ENCODE measurements at regions not wholly inside any gene's neighbourhood (a gene's known extent, or its start where the extent isn't known, plus 50 kb on each side); places are given as distances from the start of the nearest gene placed in this dataset.
"Not testable (repeated sequence)": the region's sequence is repeated elsewhere in the genome, so short reads cannot be mapped to it uniquely, and the experiment has no call there.

- DNase-seq (ENCODE audit: insufficient read length, low spot score) (no peak), FAIRE-seq (no peak)
- TF ChIP-seq POLR2AphosphoS5 (IDR thresholded peaks at IDR 0.05; ENCODE audit: low read depth, low read length) (no peak), POLR2A (IDR thresholded peaks at IDR 0.05; ENCODE audit: low read depth, low read length) (no peak), POU2F2 (IDR thresholded peaks at IDR 0.05; ENCODE audit: low read depth, low read length) (no peak), SPI1 (IDR thresholded peaks at IDR 0.05; ENCODE audit: low read depth, low read length) (no peak), TAF1 (IDR thresholded peaks at IDR 0.05; ENCODE audit: low read depth, low read length) (no peak), PAX5 (IDR thresholded peaks at IDR 0.05; ENCODE audit: insufficient read depth, low read length, severe bottlenecking) (no peak)
Measured at GRCh38 chr1:195714248-195714647, 894.0 kb downstream of the KCNT2 start.

- no peak for FAIRE-seq
Measured at GRCh38 chr1:195709821-195710220, 898.4 kb downstream of the KCNT2 start.

DNA sequence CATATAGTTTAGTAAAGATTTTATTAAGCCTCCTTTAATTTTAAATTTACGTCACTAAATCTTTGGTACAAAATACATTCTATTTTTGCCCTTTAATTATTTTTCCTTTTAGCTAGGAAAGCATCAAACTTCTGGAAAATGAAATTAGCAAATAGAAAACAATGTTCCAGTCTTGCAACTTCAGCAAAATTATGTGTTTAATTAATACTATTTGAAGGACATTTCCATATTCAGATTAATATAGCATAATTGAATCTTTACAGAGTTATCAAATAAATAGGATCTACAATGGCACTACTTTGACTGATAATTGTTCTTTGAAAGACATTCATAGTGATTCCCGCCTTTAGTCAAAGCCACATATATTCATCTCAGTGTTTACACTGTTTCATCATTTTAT is 904.2 kb downstream of the KCNT2 start:
- TF ChIP-seq SPI1 (IDR thresholded peaks at IDR 0.05; ENCODE audit: low read depth, low read length) (no peak), POLR2A (IDR thresholded peaks at IDR 0.05; ENCODE audit: low read depth, low read length) (no peak), POLR2AphosphoS5 (IDR thresholded peaks at IDR 0.05; ENCODE audit: low read depth, low read length) (no peak), PAX5 (IDR thresholded peaks at IDR 0.05; ENCODE audit: insufficient read depth, low read length, severe bottlenecking) (no peak), TAF1 (IDR thresholded peaks at IDR 0.05; ENCODE audit: low read depth, low read length) (no peak), POU2F2 (IDR thresholded peaks at IDR 0.05; ENCODE audit: low read depth, low read length) (no peak)
- FAIRE-seq (no peak), DNase-seq (ENCODE audit: insufficient read length, low spot score) (no peak)

More at GRCh38 chr1:195709821-195710220, 898.4 kb downstream of the KCNT2 start:
- TF ChIP-seq TAF1 (IDR thresholded peaks at IDR 0.05; ENCODE audit: low read depth, low read length) (no peak), POLR2AphosphoS5 (IDR thresholded peaks at IDR 0.05; ENCODE audit: low read depth, low read length) (no peak), POU2F2 (IDR thresholded peaks at IDR 0.05; ENCODE audit: low read depth, low read length) (no peak), PAX5 (IDR thresholded peaks at IDR 0.05; ENCODE audit: insufficient read depth, low read length, severe bottlenecking) (no peak), SPI1 (IDR thresholded peaks at IDR 0.05; ENCODE audit: low read depth, low read length) (no peak), POLR2A (IDR thresholded peaks at IDR 0.05; ENCODE audit: low read depth, low read length) (no peak)
- DNase-seq (ENCODE audit: insufficient read length, low spot score), result no peak

- TF ChIP-seq POLR2A (IDR thresholded peaks at IDR 0.05; ENCODE audit: low read depth, low read length) (no peak), TAF1 (IDR thresholded peaks at IDR 0.05; ENCODE audit: low read depth, low read length) (no peak), PAX5 (IDR thresholded peaks at IDR 0.05; ENCODE audit: insufficient read depth, low read length, severe bottlenecking) (no peak), SPI1 (IDR thresholded peaks at IDR 0.05; ENCODE audit: low read depth, low read length) (no peak), POLR2AphosphoS5 (IDR thresholded peaks at IDR 0.05; ENCODE audit: low read depth, low read length) (no peak), POU2F2 (IDR thresholded peaks at IDR 0.05; ENCODE audit: low read depth, low read length) (no peak)
- DNase-seq (ENCODE audit: insufficient read length, low spot score) (no peak), FAIRE-seq (no peak)
Measured at GRCh38 chr1:195701149-195701548, 907.1 kb downstream of the KCNT2 start.

- DNase-seq (ENCODE audit: insufficient read length, low spot score) (no peak), FAIRE-seq (no peak)
- no peak for TF ChIP-seq POLR2AphosphoS5 (IDR thresholded peaks at IDR 0.05; ENCODE audit: low read depth, low read length)
- no peak for TF ChIP-seq TAF1 (IDR thresholded peaks at IDR 0.05; ENCODE audit: low read depth, low read length)
- no peak for TF ChIP-seq POLR2A (IDR thresholded peaks at IDR 0.05; ENCODE audit: low read depth, low read length)
- TF ChIP-seq SPI1 (IDR thresholded peaks at IDR 0.05; ENCODE audit: low read depth, low read length), result no peak
Measured at GRCh38 chr1:195697130-195697529, 911.1 kb downstream of the KCNT2 start.

DNA sequence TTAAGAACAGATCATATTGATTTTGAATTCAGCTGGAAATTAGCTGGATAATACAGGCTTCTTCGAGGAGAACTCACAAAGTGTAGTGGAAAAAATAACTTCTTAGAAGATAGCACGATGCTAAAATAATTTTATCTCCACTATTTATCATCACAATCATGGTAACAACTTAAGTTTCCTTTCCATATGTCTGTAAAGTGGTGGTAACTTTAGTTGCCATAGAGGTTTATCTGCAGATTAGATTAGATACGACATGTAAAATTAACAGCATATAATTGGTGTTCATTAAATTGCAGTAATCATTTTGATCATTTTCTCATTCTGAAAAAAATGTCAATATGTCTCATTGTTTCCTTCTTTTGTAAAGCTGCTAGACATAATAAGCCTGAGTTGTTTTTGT is 921.5 kb downstream of the KCNT2 start:
- TF ChIP-seq PAX5 (IDR thresholded peaks at IDR 0.05; ENCODE audit: insufficient read depth, low read length, severe bottlenecking) (no peak), POU2F2 (IDR thresholded peaks at IDR 0.05; ENCODE audit: low read depth, low read length) (no peak), POLR2AphosphoS5 (IDR thresholded peaks at IDR 0.05; ENCODE audit: low read depth, low read length) (no peak), TAF1 (IDR thresholded peaks at IDR 0.05; ENCODE audit: low read depth, low read length) (no peak), SPI1 (IDR thresholded peaks at IDR 0.05; ENCODE audit: low read depth, low read length) (no peak), POLR2A (IDR thresholded peaks at IDR 0.05; ENCODE audit: low read depth, low read length) (no peak)
- FAIRE-seq, result no peak
- DNase-seq (ENCODE audit: insufficient read length, low spot score), result no peak

- FAIRE-seq (no peak), DNase-seq (ENCODE audit: insufficient read length, low spot score) (no peak)
- TF ChIP-seq POU2F2 (IDR thresholded peaks at IDR 0.05; ENCODE audit: low read depth, low read length) (no peak), POLR2A (IDR thresholded peaks at IDR 0.05; ENCODE audit: low read depth, low read length) (no peak), POLR2AphosphoS5 (IDR thresholded peaks at IDR 0.05; ENCODE audit: low read depth, low read length) (no peak), TAF1 (IDR thresholded peaks at IDR 0.05; ENCODE audit: low read depth, low read length) (no peak), PAX5 (IDR thresholded peaks at IDR 0.05; ENCODE audit: insufficient read depth, low read length, severe bottlenecking) (no peak), SPI1 (IDR thresholded peaks at IDR 0.05; ENCODE audit: low read depth, low read length) (no peak)
Measured at GRCh38 chr1:195664628-195665027, 943.6 kb downstream of the KCNT2 start.

DNA sequence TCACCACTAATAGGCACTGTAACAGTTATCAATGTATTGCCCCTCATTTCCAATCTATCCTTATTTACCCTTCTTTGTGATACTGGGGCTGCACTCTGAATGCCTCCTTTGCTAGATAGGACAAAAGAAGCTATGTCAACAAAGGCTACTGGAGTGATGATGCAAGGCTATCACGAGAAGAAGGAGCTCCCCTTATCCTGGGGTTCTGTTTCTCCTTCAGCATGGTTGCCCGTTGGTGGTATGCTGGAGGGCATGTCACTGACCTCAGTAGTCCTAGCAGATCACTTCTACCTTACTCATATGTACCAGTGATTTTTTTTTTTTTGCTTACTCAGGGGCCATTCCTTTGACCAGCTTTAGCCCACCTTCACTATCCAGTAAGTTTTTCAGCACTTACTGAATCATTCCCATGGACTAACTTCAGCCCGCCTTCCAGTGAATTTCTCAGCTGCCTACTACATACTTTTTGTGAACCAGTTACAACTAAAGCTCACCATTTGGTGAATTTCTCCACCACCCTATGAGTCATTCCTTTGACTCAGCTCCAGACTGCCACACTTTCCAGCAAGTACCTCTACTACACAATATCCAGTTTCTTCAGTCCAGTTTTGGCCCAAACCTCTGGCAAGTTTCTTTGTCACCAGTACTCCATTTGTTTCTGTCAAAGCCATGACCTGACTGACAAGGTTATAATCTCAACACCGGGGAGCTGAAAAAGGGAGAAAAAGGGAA is 944.5 kb downstream of the KCNT2 start:
- DNase-seq (ENCODE audit: insufficient read length, low spot score), result no peak
- no peak for FAIRE-seq

DNA sequence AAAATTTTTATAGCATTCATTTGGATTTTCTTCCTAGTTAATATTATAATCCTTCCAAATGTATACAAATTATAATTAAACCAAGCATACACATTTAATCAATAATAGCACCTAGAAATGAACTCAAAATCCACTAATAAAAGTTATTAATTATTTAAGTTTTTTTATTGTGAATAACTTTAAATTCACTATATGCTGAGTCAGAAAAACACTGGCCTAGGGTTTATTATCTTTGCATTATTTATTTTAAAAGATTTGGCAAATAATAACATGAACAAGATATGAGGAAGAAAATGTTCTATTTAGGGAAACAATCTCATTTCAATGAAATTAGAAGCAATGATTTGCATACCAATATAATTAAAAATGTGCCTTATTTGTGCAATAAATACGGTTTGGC is 951.5 kb downstream of the KCNT2 start:
- no peak for TF ChIP-seq PAX5 (IDR thresholded peaks at IDR 0.05; ENCODE audit: insufficient read depth, low read length, severe bottlenecking)
- TF ChIP-seq TAF1 (IDR thresholded peaks at IDR 0.05; ENCODE audit: low read depth, low read length), result no peak
- TF ChIP-seq SPI1 (IDR thresholded peaks at IDR 0.05; ENCODE audit: low read depth, low read length), result no peak
- TF ChIP-seq POLR2A (IDR thresholded peaks at IDR 0.05; ENCODE audit: low read depth, low read length), result no peak
- no peak for TF ChIP-seq POLR2AphosphoS5 (IDR thresholded peaks at IDR 0.05; ENCODE audit: low read depth, low read length)
- no peak for TF ChIP-seq POU2F2 (IDR thresholded peaks at IDR 0.05; ENCODE audit: low read depth, low read length)
- no peak for DNase-seq (ENCODE audit: insufficient read length, low spot score)
- FAIRE-seq, result no peak

More for the DNA sequence above, 944.5 kb downstream of the KCNT2 start:
- no peak for TF ChIP-seq POLR2AphosphoS5 (IDR thresholded peaks at IDR 0.05; ENCODE audit: low read depth, low read length)
- TF ChIP-seq PAX5 (IDR thresholded peaks at IDR 0.05; ENCODE audit: insufficient read depth, low read length, severe bottlenecking), result no peak
- no peak for TF ChIP-seq TAF1 (IDR thresholded peaks at IDR 0.05; ENCODE audit: low read depth, low read length)
- TF ChIP-seq POLR2A (IDR thresholded peaks at IDR 0.05; ENCODE audit: low read depth, low read length), result no peak
- no peak for TF ChIP-seq POU2F2 (IDR thresholded peaks at IDR 0.05; ENCODE audit: low read depth, low read length)
- TF ChIP-seq SPI1 (IDR thresholded peaks at IDR 0.05; ENCODE audit: low read depth, low read length), result no peak

DNA sequence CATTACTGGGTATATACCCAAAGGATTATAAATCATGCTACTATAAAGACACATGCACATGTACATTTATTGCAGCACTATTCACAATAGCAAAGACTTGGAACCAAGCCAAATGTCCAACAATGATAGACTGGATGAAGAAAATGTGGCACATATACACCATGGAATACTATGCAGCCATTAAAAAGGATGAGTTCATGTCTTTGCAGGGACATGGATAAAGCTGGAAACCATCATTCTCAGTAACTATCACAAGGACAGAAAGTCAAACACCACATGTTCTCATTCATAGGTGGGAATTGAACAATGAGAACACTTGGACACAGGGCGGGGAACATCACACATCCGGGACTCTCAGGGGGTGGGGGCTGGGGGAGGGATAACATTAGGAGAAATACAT is 959.4 kb downstream of the KCNT2 start:
- not testable (repeated sequence) for FAIRE-seq; DNase-seq (ENCODE audit: insufficient read length, low spot score)
